ENCODE measurements at regions not wholly inside any gene's neighbourhood (a gene's known extent, or its start where the extent isn't known, plus 50 kb on each side); places are given as distances from the start of the nearest gene placed in this dataset.

GRCh38 chr2:128617661-128618060 lies 299.0 kb upstream of the HS6ST1 start:
- Mint-ChIP-seq H3K36me3 (ENCODE audit: low read depth) (no peaks in the 10 kb centered on the region), H3K4me1 (no peaks in the 10 kb centered on the region), H3K9me3 (no peaks in the 10 kb centered on the region), H3K27ac (no peak overlapping the region), H3K4me3 (no peak overlapping the region), H3K27me3 (peaks cover 1% of the 10 kb centered on the region)
- ChIA-PET CTCF (no interaction called here), POLR2A (no interaction called here)
- no peak for DNase-seq

GRCh38 chr2:128618642-128619041 lies 300.0 kb upstream of the HS6ST1 start:
- ChIA-PET CTCF (no interaction called here), POLR2A (no interaction called here)
- no peak overlapping the region for H3K4me3 Mint-ChIP-seq
- peaks cover 2% of the 10 kb centered on the region for H3K4me1 Mint-ChIP-seq
- no peak overlapping the region for H3K27ac Mint-ChIP-seq
- DNase-seq, result no peak
- no peaks in the 10 kb centered on the region for H3K9me3 Mint-ChIP-seq
- no peaks in the 10 kb centered on the region for H3K36me3 Mint-ChIP-seq (ENCODE audit: low read depth)
- peaks cover 1% of the 10 kb centered on the region for H3K27me3 Mint-ChIP-seq

- Mint-ChIP-seq H3K36me3 (ENCODE audit: low read depth) (no peaks in the 10 kb centered on the region), H3K9me3 (no peaks in the 10 kb centered on the region), H3K27me3 (peaks cover 1% of the 10 kb centered on the region), H3K27ac (no peak overlapping the region), H3K4me3 (no peak overlapping the region), H3K4me1 (peaks cover 11% of the 10 kb centered on the region)
- no peak for DNase-seq
- POLR2A ChIA-PET, result no interaction called here
- CTCF ChIA-PET, result no interaction called here
Measured at GRCh38 chr2:128619471-128620325, 301.0 kb upstream of the HS6ST1 start.

GRCh38 chr2:128621074-128621473 lies 302.4 kb upstream of the HS6ST1 start:
- Mint-ChIP-seq H3K4me3 (no peak overlapping the region), H3K4me1 (peaks cover 11% of the 10 kb centered on the region), H3K36me3 (ENCODE audit: low read depth) (no peaks in the 10 kb centered on the region), H3K9me3 (no peaks in the 10 kb centered on the region), H3K27me3 (peaks cover 1% of the 10 kb centered on the region), H3K27ac (no peak overlapping the region)
- ChIA-PET POLR2A (no interaction called here), CTCF (no interaction called here)
- DNase-seq, result no peak

- CTCF ChIA-PET, result no interaction called here
- Mint-ChIP-seq H3K27me3 (peaks cover 1% of the 10 kb centered on the region), H3K9me3 (no peaks in the 10 kb centered on the region), H3K4me3 (no peak overlapping the region), H3K4me1 (peaks cover 11% of the 10 kb centered on the region), H3K36me3 (ENCODE audit: low read depth) (no peaks in the 10 kb centered on the region), H3K27ac (no peak overlapping the region)
- POLR2A ChIA-PET, result no interaction called here
- DNase-seq, result no peak
Measured at GRCh38 chr2:128622371-128622770, 303.7 kb upstream of the HS6ST1 start.

GRCh38 chr2:128622955-128623620 lies 304.4 kb upstream of the HS6ST1 start:
- H3K4me1 Mint-ChIP-seq, result peaks cover 11% of the 10 kb centered on the region
- peaks cover 1% of the 10 kb centered on the region for H3K27me3 Mint-ChIP-seq
- H3K4me3 Mint-ChIP-seq, result no peak overlapping the region
- no peaks in the 10 kb centered on the region for H3K9me3 Mint-ChIP-seq
- no peak for DNase-seq
- CTCF ChIA-PET, result no interaction called here
- POLR2A ChIA-PET, result no interaction called here
- H3K27ac Mint-ChIP-seq, result no peak overlapping the region
- H3K36me3 Mint-ChIP-seq (ENCODE audit: low read depth), result no peaks in the 10 kb centered on the region

GRCh38 chr2:128623776-128624761 lies 305.4 kb upstream of the HS6ST1 start:
- Mint-ChIP-seq H3K27ac (no peak overlapping the region), H3K27me3 (peaks cover 1% of the 10 kb centered on the region), H3K9me3 (no peaks in the 10 kb centered on the region), H3K4me1 (peaks cover 11% of the 10 kb centered on the region), H3K36me3 (ENCODE audit: low read depth) (no peaks in the 10 kb centered on the region), H3K4me3 (no peak overlapping the region)
- peak; percentile 31 for DNase-seq
- ChIA-PET CTCF (no interaction called here), POLR2A (no interaction called here)

GRCh38 chr2:128624956-128625355 lies 306.3 kb upstream of the HS6ST1 start:
- Mint-ChIP-seq H3K27ac (no peak overlapping the region), H3K9me3 (no peaks in the 10 kb centered on the region), H3K27me3 (peaks cover 1% of the 10 kb centered on the region), H3K36me3 (ENCODE audit: low read depth) (no peaks in the 10 kb centered on the region), H3K4me3 (no peak overlapping the region), H3K4me1 (peaks cover 11% of the 10 kb centered on the region)
- ChIA-PET CTCF (no interaction called here), POLR2A (no interaction called here)
- no peak for DNase-seq

GRCh38 chr2:128625421-128625820 lies 306.8 kb upstream of the HS6ST1 start:
- peaks cover 1% of the 10 kb centered on the region for H3K27me3 Mint-ChIP-seq
- no peak overlapping the region for H3K27ac Mint-ChIP-seq
- CTCF ChIA-PET, result no interaction called here
- POLR2A ChIA-PET, result no interaction called here
- H3K9me3 Mint-ChIP-seq, result no peaks in the 10 kb centered on the region
- DNase-seq, result no peak
- H3K36me3 Mint-ChIP-seq (ENCODE audit: low read depth), result no peaks in the 10 kb centered on the region
- peaks cover 11% of the 10 kb centered on the region for H3K4me1 Mint-ChIP-seq
- no peak overlapping the region for H3K4me3 Mint-ChIP-seq

GRCh38 chr2:128625963-128626759 lies 307.5 kb upstream of the HS6ST1 start:
- no peaks in the 10 kb centered on the region for H3K9me3 Mint-ChIP-seq
- ChIA-PET CTCF (no interaction called here), POLR2A (no interaction called here)
- H3K4me3 Mint-ChIP-seq, result no peak overlapping the region
- no peak for DNase-seq
- peaks cover 1% of the 10 kb centered on the region for H3K27me3 Mint-ChIP-seq
- H3K4me1 Mint-ChIP-seq, result peaks cover 11% of the 10 kb centered on the region
- H3K27ac Mint-ChIP-seq, result no peak overlapping the region
- H3K36me3 Mint-ChIP-seq (ENCODE audit: low read depth), result no peaks in the 10 kb centered on the region

- Mint-ChIP-seq H3K9me3 (no peaks in the 10 kb centered on the region), H3K27me3 (peaks cover 3% of the 10 kb centered on the region), H3K4me3 (no peak overlapping the region), H3K27ac (no peak overlapping the region), H3K4me1 (peaks cover 11% of the 10 kb centered on the region), H3K36me3 (ENCODE audit: low read depth) (no peaks in the 10 kb centered on the region)
- no peak for DNase-seq
- CTCF ChIA-PET, result no interaction called here
- POLR2A ChIA-PET, result no interaction called here
Measured at GRCh38 chr2:128626760-128627511, 308.3 kb upstream of the HS6ST1 start.

GRCh38 chr2:128628206-128628605 lies 309.5 kb upstream of the HS6ST1 start:
- no peak overlapping the region for H3K4me3 Mint-ChIP-seq
- H3K27ac Mint-ChIP-seq, result no peak overlapping the region
- POLR2A ChIA-PET, result no interaction called here
- H3K36me3 Mint-ChIP-seq (ENCODE audit: low read depth), result no peaks in the 10 kb centered on the region
- CTCF ChIA-PET, result no interaction called here
- DNase-seq, result no peak
- no peaks in the 10 kb centered on the region for H3K9me3 Mint-ChIP-seq
- peaks cover 11% of the 10 kb centered on the region for H3K4me1 Mint-ChIP-seq
- H3K27me3 Mint-ChIP-seq, result peaks cover 8% of the 10 kb centered on the region

Measured in activated CD4-positive, alpha-beta memory T cell treated with anti-CD3 and anti-CD28 coated beads, Interleukin-2, amount 10 ng/mL, durations not matched to agents 7 days and 5 days (primary cell).